GM19023 (cell line): ENCODE measurements at regions not wholly inside any gene's neighbourhood (a gene's known extent, or its start where the extent isn't known, plus 50 kb on each side); places are given as distances from the start of the nearest gene placed in this dataset.
"Not testable (repeated sequence)": the region's sequence is repeated elsewhere in the genome, so short reads cannot be mapped to it uniquely, and the experiment has no call there.

Experiments used
- ATAC-seq: cut with Tn5 transposase; IDR thresholded peaks from one replicate; pipeline ENCODE4 v1.9.1; 2021; ENCODE audit warnings: mild to moderate bottlenecking, moderate library complexity; ENCODE audit not compliant: unreplicated experiment

GRCh38 chr2:40564184-40564583 is 112.3 kb upstream of the SLC8A1 start:
- ATAC-seq, result no peak

- no peak for ATAC-seq
Observed at GRCh38 chr2:40579247-40579646, 127.4 kb upstream of the SLC8A1 start.

GRCh38 chr2:40584432-40584831 is 132.5 kb upstream of the SLC8A1 start:
- no peak for ATAC-seq

GRCh38 chr2:40591774-40592173 is 139.9 kb upstream of the SLC8A1 start:
- ATAC-seq, result no peak

- no peak for ATAC-seq
Observed at GRCh38 chr2:40592218-40592617, 140.3 kb upstream of the SLC8A1 start.

GRCh38 chr2:40606862-40607261 is 155.0 kb upstream of the SLC8A1 start:
- no peak for ATAC-seq

DNA sequence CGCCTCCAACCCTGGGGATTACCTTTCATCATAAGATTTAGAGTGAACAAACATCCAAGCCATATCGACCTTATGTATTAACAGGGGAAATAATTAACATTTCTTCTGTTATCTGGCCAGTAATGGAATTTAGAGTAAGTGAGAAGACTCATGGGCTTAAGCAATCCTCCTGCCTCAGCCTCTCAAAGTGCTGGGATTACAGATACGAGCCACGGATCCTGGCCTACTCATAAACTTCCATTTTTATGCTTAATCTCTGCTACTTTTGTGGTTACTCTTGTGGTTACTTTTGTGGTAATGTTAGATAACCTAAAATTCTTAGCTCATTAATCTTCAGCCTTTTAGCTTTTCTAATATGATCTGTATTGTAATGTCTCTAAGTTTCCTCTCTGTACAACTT is 159.3 kb upstream of the SLC8A1 start:
- no peak for ATAC-seq

- no peak for ATAC-seq
Observed at GRCh38 chr2:40625849-40626248, 174.0 kb upstream of the SLC8A1 start.

DNA sequence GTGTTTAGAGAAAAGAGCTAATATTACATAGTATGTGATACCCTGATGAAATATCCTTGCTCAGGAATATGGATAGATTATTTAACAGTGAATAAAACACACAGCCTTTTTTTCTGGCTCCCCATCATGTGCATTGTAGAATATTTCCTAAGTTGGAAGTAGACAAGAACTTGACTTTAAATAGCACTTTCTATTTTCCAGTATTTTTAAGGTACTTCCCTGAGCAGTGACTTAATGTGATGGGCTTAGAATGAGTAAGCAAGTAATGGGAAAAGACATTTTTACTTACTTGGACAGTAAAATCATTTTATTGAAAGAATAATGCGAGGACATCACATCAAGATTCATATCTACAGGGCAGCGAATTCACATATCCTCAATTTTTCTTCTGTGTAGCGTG is 176.7 kb upstream of the SLC8A1 start:
- ATAC-seq, result no peak

- no peak for ATAC-seq
Observed at GRCh38 chr2:40629768-40630434, 178.0 kb upstream of the SLC8A1 start.

DNA sequence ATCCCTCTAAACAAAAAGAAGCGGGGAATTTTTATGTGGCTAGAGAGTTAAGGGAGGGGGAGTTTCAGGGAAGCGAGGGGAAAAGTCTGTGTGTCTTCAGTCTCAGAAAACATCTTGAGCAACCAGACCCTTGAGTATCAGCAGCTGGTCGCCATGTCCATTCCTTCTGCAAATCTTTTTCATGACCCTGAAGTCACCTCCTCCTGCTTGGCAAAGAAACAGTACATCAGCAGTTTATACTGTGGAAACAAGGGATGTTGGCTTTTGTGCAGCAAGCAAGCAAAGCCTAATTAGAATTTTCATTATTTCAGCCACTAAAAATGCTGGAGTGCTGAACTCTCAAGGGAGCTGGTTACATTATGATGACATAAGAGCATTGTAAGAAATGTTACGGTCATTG is 187.4 kb upstream of the SLC8A1 start:
- no peak for ATAC-seq

- ATAC-seq, result no peak
Observed at GRCh38 chr2:40642237-40642636, 190.3 kb upstream of the SLC8A1 start.

- no peak for ATAC-seq
Observed at GRCh38 chr2:40642726-40643125, 190.8 kb upstream of the SLC8A1 start.

DNA sequence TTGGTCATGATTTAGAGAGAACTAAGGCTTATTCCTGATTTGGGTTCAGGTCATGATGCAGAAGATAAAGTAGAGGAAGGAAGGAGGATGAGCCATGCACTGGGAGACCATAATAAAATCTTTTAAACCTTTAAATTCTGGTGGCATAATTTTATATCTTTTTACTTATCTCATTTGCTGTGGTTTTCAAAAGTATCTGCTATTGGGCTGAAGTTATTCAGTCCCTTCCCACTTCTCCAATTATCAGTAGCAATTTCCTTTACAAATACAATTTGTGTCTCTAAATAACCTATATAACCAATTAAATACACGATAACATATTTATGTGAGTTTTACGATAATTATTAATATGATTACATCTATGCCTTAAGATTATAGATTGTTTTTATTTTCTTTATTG is 194.8 kb upstream of the SLC8A1 start:
- no peak for ATAC-seq

DNA sequence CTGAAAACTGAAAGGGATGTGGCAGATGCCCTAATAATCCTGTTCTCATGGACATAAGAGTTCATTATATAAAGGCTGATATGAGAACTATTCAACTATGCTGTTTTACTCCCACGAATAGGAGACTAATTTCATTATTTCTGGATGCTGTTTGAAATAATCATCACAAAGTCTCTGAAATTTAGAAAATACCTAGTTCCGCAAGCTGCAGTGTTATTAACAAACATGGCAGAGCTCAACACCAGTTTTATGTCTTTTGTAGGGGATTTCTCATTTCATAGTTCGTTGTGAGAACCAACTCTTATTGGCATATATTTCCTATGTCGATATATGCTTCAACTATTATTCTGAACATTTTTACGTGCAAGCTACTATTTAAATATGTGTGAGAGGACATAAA is 200.3 kb upstream of the SLC8A1 start:
- no peak for ATAC-seq

GRCh38 chr2:40653829-40654228 is 201.9 kb upstream of the SLC8A1 start:
- no peak for ATAC-seq

DNA sequence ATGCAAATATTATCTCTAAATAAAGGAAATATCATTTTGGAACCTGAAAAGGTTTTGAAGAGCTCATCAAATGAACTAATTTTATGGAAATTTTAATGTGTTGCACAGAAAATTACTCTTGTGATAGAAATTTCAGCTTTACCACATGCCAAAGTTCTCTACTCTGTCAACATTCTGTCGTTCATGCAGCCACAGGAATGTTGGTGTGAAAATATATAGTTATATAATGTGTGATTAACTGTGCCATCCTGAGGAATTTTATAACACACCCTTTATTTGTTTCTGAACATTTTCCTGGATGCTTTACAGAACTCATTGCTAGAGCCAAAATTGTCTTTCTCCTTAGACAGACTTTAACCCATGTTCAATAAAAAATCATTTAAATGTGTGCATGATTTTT is 202.5 kb upstream of the SLC8A1 start:
- no peak for ATAC-seq

- no peak for ATAC-seq
Observed at GRCh38 chr2:40658941-40659340, 207.1 kb upstream of the SLC8A1 start.

GRCh38 chr2:40665493-40666232 is 213.8 kb upstream of the SLC8A1 start:
- ATAC-seq, result no peak

DNA sequence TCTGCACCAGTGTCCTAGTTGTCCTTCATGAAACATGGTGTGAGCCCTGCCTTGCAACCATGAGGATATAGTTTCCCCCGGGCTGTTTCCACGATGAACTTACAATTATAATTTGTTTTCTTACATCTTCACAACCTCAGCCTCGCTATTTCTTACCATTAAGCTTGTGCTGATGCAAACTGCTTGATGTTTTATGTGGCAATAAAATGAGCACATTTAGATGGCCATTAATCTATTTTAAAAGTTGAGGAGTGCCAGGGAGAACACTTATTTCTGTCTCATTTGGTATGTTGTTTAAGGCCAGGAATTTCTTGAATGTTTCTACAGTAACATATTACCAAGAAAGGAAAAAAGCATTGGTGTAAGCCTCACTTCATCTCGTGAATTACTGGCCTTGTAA is 214.5 kb upstream of the SLC8A1 start:
- no peak for ATAC-seq

DNA sequence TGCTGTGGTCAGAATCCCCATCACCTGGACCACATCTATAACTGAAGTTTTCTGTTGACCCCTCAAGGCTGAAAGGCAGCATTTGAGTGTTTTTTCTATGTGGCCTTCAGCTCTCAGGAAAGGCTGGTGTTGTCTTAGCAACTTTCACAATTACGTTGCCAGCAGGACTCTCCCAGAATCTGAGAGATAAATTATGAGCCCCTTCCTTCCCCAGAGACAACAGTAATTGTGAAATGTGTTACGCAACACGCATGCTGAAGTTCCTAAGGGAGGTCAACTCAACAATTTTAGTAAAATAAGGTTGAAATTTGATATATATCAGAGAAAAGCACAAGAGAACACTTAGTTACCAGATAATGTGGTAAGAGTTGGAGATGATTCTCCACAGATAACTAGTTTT is 216.5 kb upstream of the SLC8A1 start:
- no peak for ATAC-seq

DNA sequence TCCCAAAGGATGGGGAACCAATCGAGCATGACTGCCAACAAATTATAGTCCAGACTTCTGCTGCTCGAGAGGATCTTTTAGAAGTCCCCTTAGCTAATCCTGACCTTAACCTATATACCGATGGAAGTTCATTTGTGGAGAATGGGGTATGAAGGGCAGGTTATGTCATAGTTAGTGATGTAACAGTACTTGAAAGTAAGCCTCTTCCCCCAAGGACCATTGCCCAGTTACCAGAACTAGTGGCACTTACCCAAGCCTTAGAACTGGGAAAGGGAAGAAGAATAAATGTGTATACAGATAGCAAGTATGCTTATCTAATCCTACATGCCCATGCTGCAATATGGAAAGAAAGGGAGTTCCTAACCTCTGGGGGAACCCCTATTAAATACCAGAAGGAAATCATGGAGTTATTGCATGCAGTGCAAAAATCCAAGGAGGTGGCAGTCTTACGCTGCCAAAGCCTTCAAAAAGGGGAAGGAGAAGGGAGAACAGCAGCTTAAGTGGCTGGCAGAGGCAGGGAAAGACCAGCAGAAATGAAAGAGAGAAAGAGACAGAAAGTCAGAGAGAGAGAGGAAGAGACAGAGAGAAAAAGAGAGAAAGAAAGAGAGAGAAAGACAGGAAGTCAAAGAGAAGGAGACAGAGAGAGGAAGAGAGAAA is 224.4 kb upstream of the SLC8A1 start:
- not testable (repeated sequence) for ATAC-seq
